Epithelial cell of proximal tubule (primary cell): ENCODE measurements at regions not wholly inside any gene's neighbourhood (a gene's known extent, or its start where the extent isn't known, plus 50 kb on each side); places are given as distances from the start of the nearest gene placed in this dataset.

Experiments
- DNase-seq: peaks from one replicate; pipeline ENCODE4 v3.0.0-alpha.2; 2011; ENCODE audit warnings: low read depth
- H3K4me3 ChIP-seq: 2 replicates; pipeline ENCODE4 v1.5.1; 2011; ENCODE audit warnings: low read depth, mild to moderate bottlenecking, low read length
- CTCF ChIP-seq: conservative IDR thresholded peaks from 2 replicates; pipeline ENCODE4 v1.5.1; 2012; ENCODE audit warnings: low read depth, mild to moderate bottlenecking, low read length

- DNase-seq: no peak
- no peak for TF ChIP-seq CTCF
- H3K4me3 ChIP-seq: no peak overlapping the region
Measured at GRCh38 chr5:12323637-12324229, 419.5 kb upstream of the CTNND2 start.

- DNase-seq: no peak
- no peak overlapping the region for H3K4me3 ChIP-seq
- TF ChIP-seq CTCF: no peak
Measured at GRCh38 chr5:12322042-12322441, 417.8 kb upstream of the CTNND2 start.

- H3K4me3 ChIP-seq: no peak overlapping the region
- TF ChIP-seq CTCF: no peak
- DNase-seq: no peak
Measured at GRCh38 chr5:12320331-12320730, 416.1 kb upstream of the CTNND2 start.

- no peak overlapping the region for H3K4me3 ChIP-seq
- TF ChIP-seq CTCF: no peak
- no peak for DNase-seq
Measured at GRCh38 chr5:12316812-12317211, 412.6 kb upstream of the CTNND2 start.

- no peak for TF ChIP-seq CTCF
- no peak for DNase-seq
- H3K4me3 ChIP-seq: no peak overlapping the region
Measured at GRCh38 chr5:12315461-12315860, 411.2 kb upstream of the CTNND2 start.

- H3K4me3 ChIP-seq: no peak overlapping the region
- no peak for TF ChIP-seq CTCF
- DNase-seq: no peak
Measured at GRCh38 chr5:12313602-12314001, 409.4 kb upstream of the CTNND2 start.

GRCh38 chr5:12312343-12312742, 408.1 kb upstream of the CTNND2 start:
- H3K4me3 ChIP-seq: no peak overlapping the region
- no peak for DNase-seq
- no peak for TF ChIP-seq CTCF
